Sciatic nerve (tissue), 2 donors: ENCODE measurements at regions not wholly inside any gene's neighbourhood (a gene's known extent, or its start where the extent isn't known, plus 50 kb on each side); places are given as distances from the start of the nearest gene placed in this dataset.

Source experiments
- ATAC-seq: fragments of 200-7000 bp; cut with Tn5 transposase; one replicate; pipeline ENCODE4 v1.9.1; 2020; ENCODE audit warnings: mild to moderate bottlenecking, moderate library complexity
- DNase-seq: peaks from one replicate; pipeline ENCODE4 v3.0.0-alpha.2; 2020; ENCODE audit warnings: low spot score
- intact Hi-C: fragments of 100-400 bp; cut with DNase I; formaldehyde crosslinking; loops from one replicate; pipeline ENCODE4 v1.14.2; 2022
- donor health status: DM: no; HTN: no; CAD: no.
- donor health status: DM: no; HTN: no; CAD: no.

DNA sequence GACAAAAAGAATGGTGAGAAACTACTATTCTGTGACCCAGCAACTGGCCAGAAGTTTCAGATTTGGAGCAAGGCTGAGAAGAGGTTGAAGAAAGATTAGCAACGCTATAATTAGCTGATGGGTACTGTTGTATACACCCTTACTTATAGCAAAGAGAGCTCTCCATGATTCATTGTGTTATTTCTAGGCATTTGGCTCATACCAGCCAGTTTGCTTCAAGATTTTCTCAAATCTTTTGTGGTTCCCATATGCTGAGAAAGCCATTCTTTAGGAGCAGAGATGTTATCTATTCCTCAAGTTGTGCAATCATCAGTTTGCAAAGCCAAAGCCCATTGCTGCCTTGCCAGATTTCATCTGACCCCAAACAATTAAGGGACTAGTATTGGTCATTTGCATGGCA, 179.4 kb downstream of the ETS1 start:
- intact Hi-C loops = no loop called here
- ATAC-seq (peak; percentile 57), DNase-seq (no peak)

DNA sequence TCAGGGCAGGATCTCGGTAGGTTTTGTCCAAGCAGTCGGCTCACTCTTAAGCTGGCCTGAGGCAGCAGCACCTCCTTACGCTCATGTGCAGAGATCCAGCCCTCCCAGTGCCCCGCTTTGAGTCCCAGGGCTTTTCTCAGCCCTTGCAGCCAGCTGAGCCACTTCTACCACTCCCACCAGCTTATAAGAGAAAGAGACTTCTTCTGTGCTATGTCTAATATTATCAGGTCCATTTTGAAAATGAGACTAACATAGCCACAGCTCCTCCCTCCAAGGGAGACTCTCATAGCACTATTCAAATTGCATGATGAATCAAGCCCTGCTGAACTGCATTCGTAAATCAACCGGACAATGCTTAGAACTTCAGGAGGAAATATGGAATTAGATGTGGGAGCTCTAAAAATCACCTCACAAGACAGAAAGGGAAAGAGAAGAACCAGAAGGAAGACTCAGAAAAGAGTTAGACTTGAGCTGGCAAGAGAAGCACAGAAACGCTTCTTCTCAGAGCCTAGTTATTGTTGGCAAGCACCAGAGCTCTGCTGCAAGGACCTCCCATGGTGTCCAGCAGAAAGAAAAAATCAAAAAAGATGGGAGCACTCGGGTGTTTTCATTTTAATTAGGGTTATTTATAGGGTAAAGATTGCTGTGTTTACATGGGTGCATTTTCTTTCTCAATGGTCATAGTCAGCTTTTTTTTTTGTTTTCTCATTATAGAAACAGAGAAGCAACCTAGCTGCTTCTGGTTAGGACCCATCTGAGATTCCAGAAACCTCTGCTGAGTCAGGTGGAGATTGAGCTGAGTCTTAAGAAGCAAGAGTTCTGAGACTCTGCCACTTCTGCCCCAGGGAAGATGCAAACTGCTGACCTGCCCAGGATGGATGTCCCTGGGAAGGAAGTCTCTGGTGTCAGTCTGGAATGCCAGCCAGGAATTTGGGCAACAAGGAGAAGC, 181.4 kb downstream of the ETS1 start:
- intact Hi-C loops = no loop called here
- no peak for DNase-seq
- peak; percentile 81 for ATAC-seq

DNA sequence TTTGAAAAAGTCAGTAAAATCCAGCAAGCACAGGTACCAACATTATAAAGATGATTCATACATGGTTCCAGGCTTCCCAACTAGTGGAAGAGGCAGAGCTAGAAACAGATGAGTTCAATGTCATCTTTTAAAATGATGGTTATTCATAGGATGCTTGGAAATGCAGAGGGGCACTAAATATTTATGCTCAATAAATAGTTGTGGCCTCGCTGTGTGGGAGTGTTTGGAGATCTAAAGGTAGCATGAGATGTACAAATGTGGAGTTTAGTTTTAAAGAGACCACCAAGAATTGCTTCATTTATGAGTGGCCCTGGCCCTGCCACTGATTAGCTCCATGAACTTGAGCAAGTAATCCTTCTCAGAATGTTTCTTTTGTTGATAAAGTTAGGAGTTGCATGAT, 182.2 kb downstream of the ETS1 start:
- DNase-seq (no peak), ATAC-seq (no peak)
- intact Hi-C loops = no loop called here

DNA sequence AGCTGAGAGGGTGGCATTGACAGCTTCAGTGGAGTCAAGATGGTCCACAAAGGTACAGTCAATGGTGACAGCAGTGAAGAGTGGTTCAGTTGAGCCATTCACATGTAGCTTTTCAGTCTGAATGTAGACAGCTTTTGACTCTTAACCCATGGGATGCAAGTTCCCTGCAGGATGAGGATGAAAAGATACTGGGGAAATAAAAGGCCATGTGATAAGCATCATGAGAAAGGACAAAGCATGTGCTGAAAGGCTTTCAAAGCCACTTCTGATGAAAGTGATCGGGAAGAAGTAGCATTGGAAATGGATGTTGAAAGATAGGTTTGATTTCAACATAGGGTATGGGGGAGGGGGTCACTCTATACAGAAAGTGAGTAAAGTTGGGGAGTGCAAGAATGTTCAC, 182.9 kb downstream of the ETS1 start:
- ATAC-seq = no peak
- intact Hi-C loops = no loop called here
- no peak for DNase-seq

DNA sequence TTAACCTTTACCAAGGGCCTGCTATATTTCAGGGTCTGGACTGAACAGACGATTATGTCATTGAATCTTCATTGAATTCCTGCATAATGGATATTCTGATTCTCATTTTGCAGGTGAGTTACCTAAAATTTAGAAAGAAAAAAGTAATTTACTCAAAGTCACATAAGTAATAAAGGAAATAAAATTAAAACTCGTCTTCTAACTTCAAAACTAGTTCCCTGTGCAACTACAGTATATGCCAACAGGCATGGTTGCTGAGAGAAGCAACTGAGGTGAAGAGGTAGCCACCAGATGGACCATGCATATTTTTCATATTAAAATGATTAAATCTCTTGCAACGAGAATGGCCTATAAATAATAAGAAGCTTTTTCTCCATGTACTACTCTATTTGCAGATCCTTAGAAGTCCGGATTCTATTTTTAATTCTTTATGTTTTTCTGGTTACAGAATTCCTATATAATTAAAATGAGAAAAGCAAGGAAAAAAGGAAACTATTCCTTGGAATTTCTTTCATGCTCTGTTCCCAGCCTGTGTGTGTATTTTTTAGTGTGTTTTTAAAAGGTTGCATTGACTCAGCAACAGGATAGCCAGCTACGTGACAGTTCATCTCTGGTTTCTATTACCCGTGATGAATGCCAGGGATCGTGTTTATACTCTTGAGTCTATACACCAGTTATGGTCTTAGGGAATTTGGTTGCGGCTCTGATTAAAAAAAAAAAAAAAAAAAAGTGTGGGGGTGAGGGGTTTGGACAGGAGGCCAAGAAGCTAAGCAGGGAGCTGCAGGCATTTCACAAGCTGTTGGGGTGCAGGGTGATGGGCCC, 186.8 kb downstream of the ETS1 start:
- ATAC-seq (no peak), DNase-seq (no peak)
- intact Hi-C loops = no loop called here

DNA sequence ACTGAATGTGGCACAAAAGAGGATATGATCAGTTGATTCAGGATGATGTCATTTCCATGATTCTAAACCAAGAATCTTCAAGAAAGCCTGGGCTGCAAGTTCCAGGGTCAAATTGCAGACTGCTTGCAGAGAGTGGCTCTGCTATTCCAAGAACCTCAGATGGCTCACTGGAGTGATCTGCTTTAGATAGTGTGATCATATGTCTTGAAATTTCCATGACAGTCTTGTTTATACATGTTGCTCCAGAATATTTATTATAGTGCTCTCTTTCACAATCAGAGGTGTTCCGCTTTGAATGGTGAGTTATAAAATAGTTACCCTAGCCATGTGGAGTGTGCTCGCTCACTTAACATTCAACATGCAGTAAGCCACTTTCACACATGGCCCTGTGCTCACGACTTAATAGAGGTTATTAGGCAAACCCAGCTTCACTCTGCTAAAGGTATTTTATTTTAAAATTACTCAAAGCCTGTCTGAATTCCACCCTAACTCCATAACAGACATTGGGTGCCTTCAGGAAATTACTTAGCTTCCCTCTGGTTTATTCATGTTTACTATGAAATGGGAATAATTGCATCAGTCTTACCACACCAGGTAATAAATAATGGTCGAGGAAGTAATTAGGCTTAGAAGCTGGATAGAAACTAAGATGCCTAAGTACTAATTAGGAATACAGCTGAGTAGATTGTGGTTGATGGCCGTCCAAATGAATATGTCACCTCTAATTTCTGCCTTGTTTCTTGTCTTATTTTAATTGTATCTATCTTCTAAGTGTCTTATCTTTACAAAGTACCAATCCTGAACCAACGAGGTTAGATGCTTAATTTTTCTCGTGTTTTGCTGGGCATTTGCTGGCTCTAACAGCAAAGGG, 187.9 kb downstream of the ETS1 start:
- no peak for DNase-seq
- intact Hi-C loops = no loop called here
- ATAC-seq = no peak

DNA sequence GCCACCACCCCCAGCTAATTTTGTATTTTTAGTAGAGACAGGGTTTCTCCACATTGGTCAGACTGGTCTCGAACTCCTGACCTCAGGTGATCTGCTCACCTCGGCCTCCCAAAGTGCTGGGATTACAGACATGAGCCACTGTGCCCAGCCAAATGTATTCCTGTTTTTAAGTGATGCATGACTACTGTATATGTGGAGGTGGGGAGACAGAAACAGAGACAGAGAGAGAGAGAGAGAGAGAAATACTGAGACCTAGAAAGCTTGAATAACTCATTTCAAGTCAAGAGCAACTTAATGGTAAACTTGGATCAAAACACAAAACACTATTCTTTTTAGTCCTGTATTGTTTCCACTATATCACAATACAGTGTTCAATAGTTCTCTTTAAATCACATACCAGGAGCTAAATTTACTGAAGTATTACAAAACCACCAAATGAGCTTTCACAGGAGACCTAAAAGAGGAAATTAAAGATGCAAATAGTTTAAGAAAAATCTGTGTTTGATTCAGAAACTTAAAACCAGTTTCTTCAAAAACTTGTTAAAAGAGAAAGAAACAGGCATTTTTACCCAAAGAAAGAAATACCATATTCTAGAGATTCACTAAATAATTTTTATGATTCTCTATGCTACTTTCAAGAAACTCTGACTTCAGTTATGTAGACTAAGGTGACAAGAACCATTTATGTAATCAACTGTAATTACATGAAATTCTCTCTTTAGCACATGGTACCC, 188.7 kb downstream of the ETS1 start:
- intact Hi-C loops = no loop called here
- no peak for ATAC-seq

DNA sequence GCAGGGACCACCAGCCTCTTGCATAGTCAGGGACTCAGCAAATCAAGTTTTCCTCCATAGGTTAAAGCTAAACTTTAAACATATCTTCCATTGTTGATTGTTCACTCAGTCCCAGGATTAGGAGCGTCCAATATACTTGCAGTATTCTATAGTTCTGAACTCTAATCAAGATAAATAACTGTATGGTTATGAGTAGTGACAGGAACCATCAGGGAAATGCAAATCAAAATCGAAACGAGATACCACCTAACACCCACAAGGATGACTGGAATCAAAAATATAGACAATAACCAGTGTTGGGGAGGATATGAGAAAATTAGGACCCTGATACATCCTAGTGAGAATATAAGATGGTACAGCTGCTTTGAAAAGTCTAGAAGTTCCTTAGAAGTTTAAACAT, 190.0 kb downstream of the ETS1 start:
- DNase-seq = no peak
- intact Hi-C loops = no loop called here

More for the DNA sequence above, 188.7 kb downstream of the ETS1 start:
- no peak for DNase-seq

DNA sequence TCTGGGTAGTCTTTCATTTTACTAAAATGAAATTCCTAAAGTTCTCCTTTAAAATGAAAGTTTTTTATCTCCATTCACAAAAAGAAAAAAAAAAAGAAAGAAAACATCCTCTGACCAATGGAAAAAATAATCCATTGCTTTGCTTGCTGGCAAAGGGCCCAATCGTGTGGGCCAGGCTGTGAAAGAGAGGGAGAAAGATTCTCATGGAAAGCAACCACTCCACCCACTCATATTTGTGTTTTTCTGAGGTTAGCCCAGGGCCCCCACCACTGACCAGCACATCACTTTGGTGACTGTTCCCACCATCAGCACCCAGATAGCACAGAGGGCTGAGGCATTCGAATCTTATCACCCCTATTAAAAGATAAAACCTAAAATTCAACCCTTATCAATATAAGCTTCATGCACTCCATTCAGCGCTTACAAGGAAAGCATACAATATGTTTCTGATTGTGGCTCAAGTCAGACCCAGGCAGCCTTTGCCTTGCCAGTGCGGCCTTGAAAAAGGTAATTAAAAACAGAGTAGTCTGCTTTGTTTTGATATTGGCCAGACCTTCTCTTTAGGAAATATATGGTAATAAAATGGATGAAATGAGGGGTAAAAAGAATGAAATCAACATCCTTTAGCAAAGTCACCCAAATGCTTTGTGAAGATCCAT, 192.8 kb downstream of the ETS1 start:
- intact Hi-C loops = no loop called here
- ATAC-seq = no peak

More for the DNA sequence above, 190.0 kb downstream of the ETS1 start:
- no peak for ATAC-seq

DNA sequence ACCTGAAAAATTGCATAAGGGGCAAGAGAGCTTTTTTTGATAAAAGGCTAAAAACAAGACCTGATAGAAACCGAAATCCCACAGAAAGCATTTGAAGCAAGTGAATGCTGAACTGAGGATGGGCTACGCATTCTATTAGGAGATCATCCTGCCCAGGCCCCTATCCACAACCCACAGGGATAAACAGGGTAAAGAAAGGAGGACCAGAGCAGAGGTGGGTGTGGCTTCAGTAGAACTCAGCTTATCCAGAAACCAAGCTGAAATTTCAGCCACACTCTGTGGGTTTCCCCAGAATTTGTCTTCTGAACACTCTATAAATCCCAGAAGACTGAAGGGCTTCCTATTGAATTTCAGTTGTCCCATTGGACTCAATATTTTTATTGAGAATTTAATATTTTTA, 195.1 kb downstream of the ETS1 start:
- intact Hi-C loops = no loop called here

More for the DNA sequence above, 192.8 kb downstream of the ETS1 start:
- peak; percentile 63 for DNase-seq

DNA sequence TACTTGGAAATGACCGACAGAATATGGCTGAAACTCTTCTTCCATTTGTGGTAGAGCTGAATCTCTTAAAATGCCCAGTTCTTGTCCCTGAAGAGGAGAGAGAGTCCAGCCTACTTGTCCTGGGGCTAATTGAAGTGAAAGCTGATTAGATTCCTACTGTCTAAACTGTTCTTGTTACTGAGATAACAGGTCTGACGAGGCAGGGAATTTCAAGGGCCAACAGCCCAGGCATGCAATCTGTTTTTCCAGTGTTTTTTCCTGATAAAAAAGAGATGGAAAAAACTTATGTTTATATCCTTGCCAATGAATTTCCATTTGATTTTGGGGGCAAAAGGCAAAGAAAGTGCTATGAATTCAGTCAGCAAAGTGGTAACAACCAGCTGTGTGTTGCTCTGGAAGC, 195.5 kb downstream of the ETS1 start:
- ATAC-seq = no peak
- no peak for DNase-seq
- intact Hi-C loops = no loop called here

More for the DNA sequence above, 195.1 kb downstream of the ETS1 start:
- DNase-seq (no peak), ATAC-seq (no peak)

DNA sequence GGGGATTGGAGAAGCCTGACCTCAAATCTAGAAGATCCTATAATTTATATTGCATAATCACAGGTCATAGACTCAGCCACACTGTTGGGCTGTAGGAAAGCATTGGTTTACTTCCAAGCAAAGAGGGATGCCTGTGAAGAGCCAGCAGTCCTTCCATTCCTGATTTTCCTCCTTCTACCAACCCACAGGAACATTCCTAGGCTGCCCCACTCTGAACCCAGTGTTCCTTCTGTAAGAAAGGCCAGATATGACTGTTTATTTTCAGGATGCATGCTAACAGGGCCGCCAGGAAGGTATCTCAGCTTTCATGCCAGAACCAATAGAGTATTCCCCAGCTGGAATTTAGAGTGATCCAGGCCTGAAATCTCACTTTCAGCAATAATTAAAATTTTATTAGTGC, 197.1 kb downstream of the ETS1 start:
- no peak for DNase-seq
- intact Hi-C loops = no loop called here
- ATAC-seq = peak; percentile 40

DNA sequence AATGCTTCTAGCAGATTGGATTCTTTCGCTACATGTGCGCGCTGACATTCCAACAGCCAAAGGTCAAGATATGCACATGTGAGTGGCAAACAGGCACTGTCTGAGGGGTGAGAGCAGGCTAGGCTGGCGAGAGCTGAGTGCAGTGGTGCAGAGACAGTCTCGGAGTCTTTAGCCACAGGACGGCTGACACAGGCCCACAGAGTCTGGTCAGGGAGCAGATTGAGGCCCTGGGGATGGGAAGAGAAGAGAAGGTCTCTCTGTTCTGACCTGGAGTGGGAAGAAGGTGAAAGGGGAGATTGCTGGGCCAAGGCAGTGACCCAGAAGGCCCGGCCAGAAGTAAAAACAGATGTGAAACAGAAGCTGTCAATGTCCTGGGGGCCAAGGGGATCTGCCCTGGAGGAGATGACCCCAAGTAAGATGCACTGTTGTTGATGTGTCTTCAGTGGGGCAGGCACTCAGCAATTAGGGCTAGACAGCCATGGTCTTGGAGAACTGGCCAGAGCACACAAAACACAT, 197.8 kb downstream of the ETS1 start:
- DNase-seq (no peak), ATAC-seq (peak; percentile 93)
- intact Hi-C loops = no loop called here

DNA sequence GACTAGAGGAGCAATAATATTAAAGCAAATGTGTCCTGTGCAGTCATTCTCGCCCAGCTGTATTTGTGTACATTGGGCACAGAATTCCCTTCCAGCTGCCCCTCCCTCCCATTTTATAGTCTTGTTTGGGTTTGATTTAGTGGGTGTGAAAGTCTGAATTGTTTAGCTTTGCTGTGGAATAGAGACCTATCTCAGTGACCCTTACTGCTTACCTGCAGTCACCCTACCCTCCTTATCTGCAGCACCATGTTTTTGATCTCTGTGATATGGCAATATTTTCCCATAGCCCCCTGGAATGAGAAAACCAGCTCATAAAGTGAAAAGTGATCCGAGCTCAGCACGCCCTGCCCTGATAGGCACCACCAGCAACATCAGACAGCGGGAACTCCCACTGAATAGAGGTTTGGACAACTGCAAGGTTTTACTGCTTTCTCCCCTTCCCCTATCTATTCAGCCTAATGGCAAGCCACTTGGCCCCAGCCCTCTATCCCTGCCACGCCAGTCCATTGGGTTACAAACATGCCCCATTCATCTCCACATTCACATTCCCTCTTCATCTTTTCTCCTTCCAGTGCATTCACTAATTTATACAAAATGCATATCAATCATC, 199.0 kb downstream of the ETS1 start:
- no peak for DNase-seq
- intact Hi-C loops = no loop called here
- ATAC-seq = no peak

DNA sequence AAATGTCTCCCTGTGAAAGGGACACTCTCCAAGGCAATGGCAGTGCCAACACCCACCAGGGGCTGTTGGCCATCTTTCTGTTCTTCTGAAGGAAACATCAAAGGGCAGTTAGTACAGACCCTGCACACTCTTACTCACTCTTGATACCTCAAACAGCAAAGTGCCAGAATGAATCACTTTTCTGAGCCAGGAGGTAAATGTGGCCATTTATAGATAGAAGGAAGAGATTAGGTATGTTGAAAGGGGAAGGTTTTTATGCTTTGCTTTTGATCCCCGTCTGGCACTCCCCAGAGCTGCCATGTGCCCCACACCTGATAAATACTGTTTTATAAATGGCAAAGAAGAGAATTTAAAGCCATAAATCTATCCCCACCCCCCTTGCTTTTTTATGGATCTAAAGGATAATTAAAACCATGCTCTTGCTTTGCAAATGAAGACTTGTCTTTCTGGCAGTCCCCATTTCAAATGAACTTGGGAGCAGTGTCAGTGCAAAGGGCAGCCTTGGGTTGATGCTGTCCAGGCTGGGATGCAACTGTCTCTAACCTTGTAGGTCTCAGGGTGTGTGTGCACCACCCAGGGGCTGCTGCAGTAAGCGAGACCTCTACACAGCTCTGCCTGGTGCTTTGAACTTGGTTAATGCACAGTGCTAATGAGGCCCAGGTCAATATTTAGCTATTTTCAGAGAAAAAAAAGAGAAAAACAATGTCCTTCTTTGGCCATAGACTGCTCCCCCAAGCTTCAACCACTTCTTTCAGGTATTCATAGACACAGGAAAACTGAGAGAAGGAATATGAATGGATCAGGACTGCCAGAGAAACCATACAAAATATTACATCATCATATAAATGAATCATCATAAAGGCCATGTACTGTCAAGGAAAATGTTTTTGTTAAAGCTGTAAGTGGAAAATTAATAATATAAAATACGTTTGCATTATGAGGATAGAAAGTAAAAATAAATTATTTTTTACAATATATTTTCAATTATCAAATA, 207.5 kb downstream of the ETS1 start:
- DNase-seq (no peak), ATAC-seq (no peak)
- intact Hi-C loops = no loop called here

DNA sequence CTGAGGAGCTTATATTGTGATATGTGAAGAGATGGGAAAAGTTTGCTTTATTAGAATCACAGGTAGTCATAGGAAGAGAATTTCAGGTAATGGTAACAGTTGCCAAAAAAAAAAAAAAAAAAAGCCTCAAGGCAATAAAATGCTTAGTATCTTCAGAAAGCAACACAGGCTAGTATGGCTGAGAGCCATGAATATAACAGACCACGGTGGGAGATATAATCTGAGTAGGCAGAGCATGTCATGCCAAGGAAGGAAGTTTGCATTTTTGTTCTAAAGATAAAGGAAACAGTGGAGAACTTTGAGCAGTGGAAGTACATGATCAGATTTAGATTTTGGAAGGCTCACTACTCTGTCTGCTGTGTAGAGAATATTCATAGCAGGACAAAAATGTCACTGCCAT, 211.4 kb downstream of the ETS1 start:
- no peak for DNase-seq
- no peak for ATAC-seq
- intact Hi-C loops = no loop called here
